Smooth muscle cell (in vitro differentiated cells): ENCODE measurements at regions not wholly inside any gene's neighbourhood (a gene's known extent, or its start where the extent isn't known, plus 50 kb on each side); places are given as distances from the start of the nearest gene placed in this dataset.
A peak's percentile ranks its signal among the peaks of the same experiment; 100 is the strongest.

ENCODE experiments used
- DNase-seq: peaks from one replicate; lab custom pipeline; 2025; ENCODE audit not compliant: unreplicated experiment; lab: John Stamatoyannopoulos, UW
- H2AFZ ChIP-seq: fragments of 200-600 bp; sonication (generic); 2 replicates; pipeline ENCODE4 v1.6.0; 2016; ENCODE audit warnings: antibody characterized with exemption, low read depth, mild to moderate bottlenecking
- H3F3A ChIP-seq: fragments of 200-600 bp; sonication (generic); 2 replicates; pipeline ENCODE4 v1.6.0; 2017; ENCODE audit warnings: antibody characterized with exemption, low read depth
- H3K27ac ChIP-seq: fragments of 200-600 bp; sonication (generic); 2 replicates; pipeline ENCODE4 v1.5.1; 2016; ENCODE audit warnings: low read depth, mild to moderate bottlenecking
- H3K27me3 ChIP-seq: fragments of 200-600 bp; sonication (generic); 2 replicates; pipeline ENCODE4 v1.6.1; 2016; ENCODE audit warnings: low read depth, mild to moderate bottlenecking
- H3K36me3 ChIP-seq: fragments of 200-600 bp; sonication (generic); 2 replicates; pipeline ENCODE4 v1.5.1; 2016; ENCODE audit warnings: low read depth
- H3K4me1 ChIP-seq: fragments of 200-600 bp; sonication (generic); 2 replicates; pipeline ENCODE4 v1.5.1; 2016; ENCODE audit warnings: low read depth
- H3K4me2 ChIP-seq: fragments of 200-600 bp; sonication (generic); 2 replicates; pipeline ENCODE4 v1.6.0; 2016; ENCODE audit warnings: mild to moderate bottlenecking
- H3K4me3 ChIP-seq: fragments of 200-600 bp; sonication (generic); 2 replicates; pipeline ENCODE4 v1.5.1; 2016; ENCODE audit warnings: mild to moderate bottlenecking
- H3K79me2 ChIP-seq: fragments of 200-600 bp; sonication (generic); 2 replicates; pipeline ENCODE4 v1.6.0; 2016; ENCODE audit warnings: low read depth, mild to moderate bottlenecking
- H3K9ac ChIP-seq: fragments of 200-600 bp; sonication (generic); 2 replicates; pipeline ENCODE4 v1.6.0; 2016; ENCODE audit warnings: low read depth
- H3K9me3 ChIP-seq: fragments of 200-600 bp; sonication (generic); replicated peaks from 2 replicates; pipeline ENCODE4 v1.5.1; 2016; ENCODE audit warnings: low read depth
- H4K20me1 ChIP-seq: fragments of 200-600 bp; sonication (generic); 2 replicates; pipeline ENCODE4 v1.6.0; 2016; ENCODE audit warnings: low read depth
- WGBS: methylation state at CpG from one replicate; pipeline ENCODE4 v1.1.7; 2016; ENCODE audit warnings: low lambda C conversion rate; 5-methylcytosine and 5-hydroxymethylcytosine counted together
- TF ChIP-seq, protein P1 (sequence below): fragments of 200-600 bp; sonication (generic); IDR thresholded peaks from 2 replicates; pipeline ENCODE4 v1.5.1; 2017; ENCODE audit warnings: borderline replicate concordance, mild to moderate bottlenecking, antibody characterized with exemption; ENCODE audit not compliant: insufficient read depth, poor library complexity, severe bottlenecking

- Histone ChIP-seq H4K20me1 (no peaks in the 10 kb centered on the region), H3K4me3 (no peak overlapping the region), H3F3A (no peaks in the 10 kb centered on the region), H3K27ac (no peak overlapping the region), H3K9me3 (no peaks in the 10 kb centered on the region), H2AFZ (no peak overlapping the region), H3K4me1 (no peaks in the 10 kb centered on the region), H3K79me2 (no peaks in the 10 kb centered on the region), H3K36me3 (no peaks in the 10 kb centered on the region), H3K4me2 (no peak overlapping the region), H3K27me3 (no peaks in the 10 kb centered on the region), H3K9ac (no peak overlapping the region)
- DNase-seq = no peak
- WGBS = 66% methylated on average over 6 of the region's 6 CpGs
- TF ChIP-seq, protein P1, sequence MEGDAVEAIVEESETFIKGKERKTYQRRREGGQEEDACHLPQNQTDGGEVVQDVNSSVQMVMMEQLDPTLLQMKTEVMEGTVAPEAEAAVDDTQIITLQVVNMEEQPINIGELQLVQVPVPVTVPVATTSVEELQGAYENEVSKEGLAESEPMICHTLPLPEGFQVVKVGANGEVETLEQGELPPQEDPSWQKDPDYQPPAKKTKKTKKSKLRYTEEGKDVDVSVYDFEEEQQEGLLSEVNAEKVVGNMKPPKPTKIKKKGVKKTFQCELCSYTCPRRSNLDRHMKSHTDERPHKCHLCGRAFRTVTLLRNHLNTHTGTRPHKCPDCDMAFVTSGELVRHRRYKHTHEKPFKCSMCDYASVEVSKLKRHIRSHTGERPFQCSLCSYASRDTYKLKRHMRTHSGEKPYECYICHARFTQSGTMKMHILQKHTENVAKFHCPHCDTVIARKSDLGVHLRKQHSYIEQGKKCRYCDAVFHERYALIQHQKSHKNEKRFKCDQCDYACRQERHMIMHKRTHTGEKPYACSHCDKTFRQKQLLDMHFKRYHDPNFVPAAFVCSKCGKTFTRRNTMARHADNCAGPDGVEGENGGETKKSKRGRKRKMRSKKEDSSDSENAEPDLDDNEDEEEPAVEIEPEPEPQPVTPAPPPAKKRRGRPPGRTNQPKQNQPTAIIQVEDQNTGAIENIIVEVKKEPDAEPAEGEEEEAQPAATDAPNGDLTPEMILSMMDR = no peak
Observed at GRCh38 chr1:240682166-240682858, 70.4 kb upstream of the GREM2 start.

GRCh38 chr1:240672132-240672811 lies 60.3 kb upstream of the GREM2 start:
- no peaks in the 10 kb centered on the region for H3K36me3 ChIP-seq
- 33% methylated on average over 2 of the region's 2 CpGs for WGBS
- H3K27me3 ChIP-seq = no peaks in the 10 kb centered on the region
- H3K4me2 ChIP-seq = peak overlapping the region; percentile 8
- no peaks in the 10 kb centered on the region for H3K79me2 ChIP-seq
- H3K4me1 ChIP-seq = no peaks in the 10 kb centered on the region
- no peak overlapping the region for H3K27ac ChIP-seq
- no peaks in the 10 kb centered on the region for H3K9me3 ChIP-seq
- no peak overlapping the region for H3K4me3 ChIP-seq
- no peak overlapping the region for H3K9ac ChIP-seq
- H2AFZ ChIP-seq = no peak overlapping the region
- no peaks in the 10 kb centered on the region for H4K20me1 ChIP-seq
- DNase-seq = no peak
- no peaks in the 10 kb centered on the region for H3F3A ChIP-seq
- TF ChIP-seq, protein P1 = no peak

GRCh38 chr1:240667351-240667750 lies 55.4 kb upstream of the GREM2 start:
- Histone ChIP-seq H2AFZ (no peak overlapping the region), H3K9ac (no peak overlapping the region), H3K4me3 (no peak overlapping the region), H3F3A (no peaks in the 10 kb centered on the region), H3K27ac (no peak overlapping the region), H3K36me3 (no peaks in the 10 kb centered on the region), H3K4me1 (no peaks in the 10 kb centered on the region), H3K9me3 (no peaks in the 10 kb centered on the region), H3K27me3 (peaks cover 11% of the 10 kb centered on the region), H3K79me2 (no peaks in the 10 kb centered on the region), H3K4me2 (no peak overlapping the region), H4K20me1 (no peaks in the 10 kb centered on the region)
- WGBS = 91% methylated on average over 3 of the region's 3 CpGs
- TF ChIP-seq, protein P1 = no peak
- DNase-seq = no peak
